ENCODE measurements at regions not wholly inside any gene's neighbourhood (a gene's known extent, or its start where the extent isn't known, plus 50 kb on each side); places are given as distances from the start of the nearest gene placed in this dataset.
A peak's percentile ranks its signal among the peaks of the same experiment; 100 is the strongest.

DNA sequence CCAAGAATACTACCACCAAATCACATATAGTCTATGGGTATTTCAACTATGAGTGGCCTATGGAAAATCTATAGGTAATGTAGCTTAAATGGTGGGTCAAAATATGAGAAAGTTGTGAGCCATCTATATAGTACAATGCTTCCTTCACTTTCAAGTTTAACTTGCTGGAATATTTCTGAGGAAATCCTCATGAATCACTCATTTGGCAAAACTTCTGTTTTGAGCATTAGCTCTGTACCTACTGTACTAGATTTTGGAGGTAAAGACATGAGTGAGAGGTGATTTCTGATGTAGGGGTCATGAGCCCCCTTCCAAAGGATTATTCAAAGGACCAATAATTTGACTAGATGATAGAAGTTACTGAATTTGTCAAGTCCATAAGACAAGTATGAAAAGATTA is 80.6 kb upstream of the DAB2 start:
- H3K9me3 ChIP-seq (ENCODE audit: control insufficient read depth in 4 of 4, insufficient read depth in 3 of 4, low read length in 3 of 4): no peaks in the 10 kb centered on the region
- H3K36me3 ChIP-seq (ENCODE audit: control insufficient read depth in 4 of 4, insufficient read depth in 4 of 4, low read length in 4 of 4): no peaks in the 10 kb centered on the region
- ATAC-seq (ENCODE audit: insufficient read depth, low FRiP score) (no peak), DNase-seq (no peak)
- no peak overlapping the region for H3K4me3 ChIP-seq
- peaks cover 2 to 29% (median 10%) of the 10 kb centered on the region in 5 donors for H3K4me1 ChIP-seq (ENCODE audit: control insufficient read depth in 5 of 5, insufficient read depth in 5 of 5, low read length in 5 of 5)
- no peak overlapping the region for H3K27ac ChIP-seq (ENCODE audit: low read depth in 1 of 2, low read length in 1 of 2)
- no peak overlapping the region for H3K9ac ChIP-seq (ENCODE audit: insufficient read depth in 1 of 2, low read length in 2 of 2)
- no peaks in the 10 kb centered on the region for H3K27me3 ChIP-seq (ENCODE audit: control insufficient read depth in 3 of 3, insufficient read depth in 3 of 3, low read length in 2 of 3)
- TF ChIP-seq, protein P1, sequence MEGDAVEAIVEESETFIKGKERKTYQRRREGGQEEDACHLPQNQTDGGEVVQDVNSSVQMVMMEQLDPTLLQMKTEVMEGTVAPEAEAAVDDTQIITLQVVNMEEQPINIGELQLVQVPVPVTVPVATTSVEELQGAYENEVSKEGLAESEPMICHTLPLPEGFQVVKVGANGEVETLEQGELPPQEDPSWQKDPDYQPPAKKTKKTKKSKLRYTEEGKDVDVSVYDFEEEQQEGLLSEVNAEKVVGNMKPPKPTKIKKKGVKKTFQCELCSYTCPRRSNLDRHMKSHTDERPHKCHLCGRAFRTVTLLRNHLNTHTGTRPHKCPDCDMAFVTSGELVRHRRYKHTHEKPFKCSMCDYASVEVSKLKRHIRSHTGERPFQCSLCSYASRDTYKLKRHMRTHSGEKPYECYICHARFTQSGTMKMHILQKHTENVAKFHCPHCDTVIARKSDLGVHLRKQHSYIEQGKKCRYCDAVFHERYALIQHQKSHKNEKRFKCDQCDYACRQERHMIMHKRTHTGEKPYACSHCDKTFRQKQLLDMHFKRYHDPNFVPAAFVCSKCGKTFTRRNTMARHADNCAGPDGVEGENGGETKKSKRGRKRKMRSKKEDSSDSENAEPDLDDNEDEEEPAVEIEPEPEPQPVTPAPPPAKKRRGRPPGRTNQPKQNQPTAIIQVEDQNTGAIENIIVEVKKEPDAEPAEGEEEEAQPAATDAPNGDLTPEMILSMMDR (IDR thresholded peaks at IDR 0.05; ENCODE audit: control extremely low read depth, extremely low read depth): no peak

DNA sequence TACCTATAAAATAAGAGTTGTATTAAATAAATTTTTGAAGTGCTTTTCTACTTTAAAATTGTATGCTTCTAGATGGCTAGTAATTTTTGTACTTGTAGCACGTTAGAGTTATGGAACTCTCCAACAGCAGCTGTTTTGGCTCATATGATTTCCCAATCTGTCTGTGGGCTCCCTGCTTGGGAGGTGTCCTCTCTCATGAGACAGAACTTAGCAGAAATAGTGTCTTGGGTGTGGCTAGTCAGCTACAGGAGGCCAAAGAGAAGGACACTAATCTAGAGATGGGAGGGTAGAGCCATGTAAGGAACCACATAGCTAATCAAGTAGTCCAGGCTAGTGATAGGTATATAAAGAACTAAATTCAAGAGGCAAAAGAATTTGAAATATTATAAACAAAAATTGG is 78.4 kb upstream of the DAB2 start:
- Histone ChIP-seq H3K4me3 (no peak overlapping the region), H3K9me3 (ENCODE audit: control insufficient read depth in 4 of 4, insufficient read depth in 3 of 4, low read length in 3 of 4) (no peaks in the 10 kb centered on the region), H3K27ac (ENCODE audit: low read depth in 1 of 2, low read length in 1 of 2) (no peak overlapping the region), H3K9ac (ENCODE audit: insufficient read depth in 1 of 2, low read length in 2 of 2) (no peak overlapping the region), H3K36me3 (ENCODE audit: control insufficient read depth in 4 of 4, insufficient read depth in 4 of 4, low read length in 4 of 4) (no peaks in the 10 kb centered on the region), H3K4me1 (ENCODE audit: control insufficient read depth in 5 of 5, insufficient read depth in 5 of 5, low read length in 5 of 5) (peaks cover 2 to 31% (median 10%) of the 10 kb centered on the region in 5 donors), H3K27me3 (ENCODE audit: control insufficient read depth in 3 of 3, insufficient read depth in 3 of 3, low read length in 2 of 3) (no peaks in the 10 kb centered on the region)
- DNase-seq: peak; percentile 44 to 78 (median 68)
- ATAC-seq (ENCODE audit: insufficient read depth, low FRiP score): no peak
- TF ChIP-seq, protein P1 (IDR thresholded peaks at IDR 0.05; ENCODE audit: control extremely low read depth, extremely low read depth): no peak
- 19 to 51% methylated on average over 1 of the region's 1 CpG for WGBS, 2 donors

DNA sequence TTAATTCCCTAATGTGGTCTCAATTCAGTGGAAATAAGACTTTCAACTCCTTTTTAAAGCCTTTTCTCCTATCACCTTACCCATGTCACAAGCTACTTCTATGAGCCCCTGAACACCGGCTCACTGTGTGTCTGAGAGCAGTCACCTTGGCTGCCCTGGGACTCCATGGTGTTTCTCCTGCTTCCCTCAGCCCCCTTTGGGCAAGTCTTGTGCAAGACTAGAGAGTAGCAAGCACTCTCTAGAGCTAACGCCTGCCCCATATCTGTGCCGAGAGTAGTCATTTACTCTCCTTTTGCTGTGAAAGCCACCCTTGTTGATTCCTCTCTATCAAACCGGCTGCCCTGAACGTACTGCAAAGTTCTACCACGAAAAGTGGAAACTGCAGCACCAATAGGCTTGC is 77.9 kb upstream of the DAB2 start:
- Histone ChIP-seq H3K27ac (ENCODE audit: low read depth in 1 of 2, low read length in 1 of 2) (peak overlapping the region in 1 of 2 donors; percentile 58), H3K27me3 (ENCODE audit: control insufficient read depth in 3 of 3, insufficient read depth in 3 of 3, low read length in 2 of 3) (no peaks in the 10 kb centered on the region), H3K4me3 (no peak overlapping the region), H3K9me3 (ENCODE audit: control insufficient read depth in 4 of 4, insufficient read depth in 3 of 4, low read length in 3 of 4) (no peaks in the 10 kb centered on the region), H3K9ac (ENCODE audit: insufficient read depth in 1 of 2, low read length in 2 of 2) (no peak overlapping the region), H3K4me1 (ENCODE audit: control insufficient read depth in 5 of 5, insufficient read depth in 5 of 5, low read length in 5 of 5) (peaks cover 2 to 32% (median 10%) of the 10 kb centered on the region in 5 donors), H3K36me3 (ENCODE audit: control insufficient read depth in 4 of 4, insufficient read depth in 4 of 4, low read length in 4 of 4) (no peaks in the 10 kb centered on the region)
- TF ChIP-seq, protein P1 (IDR thresholded peaks at IDR 0.05; ENCODE audit: control extremely low read depth, extremely low read depth): no peak
- 76 to 81% methylated on average over 6 of the region's 6 CpGs for WGBS, 2 donors
- no peak for ATAC-seq (ENCODE audit: insufficient read depth, low FRiP score)
- no peak for DNase-seq

DNA sequence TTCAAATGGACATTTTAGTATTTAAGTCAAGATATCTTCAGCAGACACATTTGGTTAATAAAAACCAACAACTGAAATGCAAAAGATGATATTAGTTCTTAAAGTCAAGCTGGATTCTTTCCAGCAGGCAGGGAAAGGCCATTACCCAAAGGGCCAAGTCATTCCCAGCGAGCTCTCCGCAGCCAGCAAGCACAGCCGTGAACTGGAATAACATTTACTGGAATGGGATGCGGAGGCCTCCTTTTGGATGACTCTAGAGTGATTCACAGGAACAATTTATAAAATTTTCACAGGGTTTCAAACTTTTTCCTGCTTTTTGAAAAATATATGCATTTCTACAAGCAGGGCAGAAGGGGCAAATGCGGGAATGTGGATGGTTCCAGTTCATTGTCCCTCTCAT is 76.6 kb upstream of the DAB2 start:
- no peaks in the 10 kb centered on the region for H3K27me3 ChIP-seq (ENCODE audit: control insufficient read depth in 3 of 3, insufficient read depth in 3 of 3, low read length in 2 of 3)
- no peak overlapping the region for H3K27ac ChIP-seq (ENCODE audit: low read depth in 1 of 2, low read length in 1 of 2)
- no peak overlapping the region for H3K4me3 ChIP-seq
- H3K9ac ChIP-seq (ENCODE audit: insufficient read depth in 1 of 2, low read length in 2 of 2): no peak overlapping the region
- peak; percentile 36 to 77 (median 67) for DNase-seq
- TF ChIP-seq, protein P1 (IDR thresholded peaks at IDR 0.05; ENCODE audit: control extremely low read depth, extremely low read depth): no peak
- H3K9me3 ChIP-seq (ENCODE audit: control insufficient read depth in 4 of 4, insufficient read depth in 3 of 4, low read length in 3 of 4): no peaks in the 10 kb centered on the region
- 78 to 85% methylated on average over 5 of the region's 5 CpGs for WGBS, 2 donors
- H3K36me3 ChIP-seq (ENCODE audit: control insufficient read depth in 4 of 4, insufficient read depth in 4 of 4, low read length in 4 of 4): no peaks in the 10 kb centered on the region
- H3K4me1 ChIP-seq (ENCODE audit: control insufficient read depth in 5 of 5, insufficient read depth in 5 of 5, low read length in 5 of 5): peaks cover 2 to 32% (median 10%) of the 10 kb centered on the region in 5 donors
- ATAC-seq (ENCODE audit: insufficient read depth, low FRiP score): no peak
